Activated naive CD8-positive, alpha-beta T cell treated with anti-CD3 and anti-CD28 coated beads, Interleukin-2, amount 50 U/mL, for 24 hours (primary cell): ENCODE measurements at regions not wholly inside any gene's neighbourhood (a gene's known extent, or its start where the extent isn't known, plus 50 kb on each side); places are given as distances from the start of the nearest gene placed in this dataset.

ENCODE experiments used
- ATAC-seq: fragments of 150-1000 bp; cut with Tn5 transposase; one replicate; pipeline ENCODE4 v1.10.0; 2021
- DNase-seq: peaks from one replicate; pipeline ENCODE4 v3.0.0; 2021
- H3K27ac Mint-ChIP-seq: one replicate; pipeline ENCODE4 v1.8.0; 2021; ENCODE audit warnings: mild to moderate bottlenecking, mixed read lengths
- H3K27me3 Mint-ChIP-seq: one replicate; pipeline ENCODE4 v1.8.0; 2021; ENCODE audit warnings: mixed read lengths
- H3K36me3 Mint-ChIP-seq: one replicate; pipeline ENCODE4 v1.8.0; 2021; ENCODE audit warnings: low read depth, mixed read lengths
- H3K4me1 Mint-ChIP-seq: one replicate; pipeline ENCODE4 v1.8.0; 2021; ENCODE audit warnings: mixed read lengths
- H3K4me3 Mint-ChIP-seq: one replicate; pipeline ENCODE4 v1.8.0; 2021; ENCODE audit warnings: mild to moderate bottlenecking, moderate library complexity, mixed read lengths
- H3K9me3 Mint-ChIP-seq: one replicate; pipeline ENCODE4 v1.8.0; 2021; ENCODE audit warnings: mixed read lengths

- no peak overlapping the region for H3K4me3 Mint-ChIP-seq
- H3K9me3 Mint-ChIP-seq = peaks cover 20% of the 10 kb centered on the region
- no peak for DNase-seq
- peaks cover 6% of the 10 kb centered on the region for H3K27me3 Mint-ChIP-seq
- H3K27ac Mint-ChIP-seq = no peak overlapping the region
- no peaks in the 10 kb centered on the region for H3K4me1 Mint-ChIP-seq
- ATAC-seq = no peak
- peaks cover 6% of the 10 kb centered on the region for H3K36me3 Mint-ChIP-seq
Observed at GRCh38 chr3:141669434-141669833, 68.7 kb upstream of the RNF7 start.

- Mint-ChIP-seq H3K4me3 (no peak overlapping the region), H3K27me3 (no peaks in the 10 kb centered on the region), H3K4me1 (peaks cover 14% of the 10 kb centered on the region), H3K9me3 (no peaks in the 10 kb centered on the region), H3K36me3 (no peaks in the 10 kb centered on the region), H3K27ac (no peak overlapping the region)
- ATAC-seq (no peak), DNase-seq (no peak)
Observed at GRCh38 chr3:141677701-141678100, 60.4 kb upstream of the RNF7 start.

DNA sequence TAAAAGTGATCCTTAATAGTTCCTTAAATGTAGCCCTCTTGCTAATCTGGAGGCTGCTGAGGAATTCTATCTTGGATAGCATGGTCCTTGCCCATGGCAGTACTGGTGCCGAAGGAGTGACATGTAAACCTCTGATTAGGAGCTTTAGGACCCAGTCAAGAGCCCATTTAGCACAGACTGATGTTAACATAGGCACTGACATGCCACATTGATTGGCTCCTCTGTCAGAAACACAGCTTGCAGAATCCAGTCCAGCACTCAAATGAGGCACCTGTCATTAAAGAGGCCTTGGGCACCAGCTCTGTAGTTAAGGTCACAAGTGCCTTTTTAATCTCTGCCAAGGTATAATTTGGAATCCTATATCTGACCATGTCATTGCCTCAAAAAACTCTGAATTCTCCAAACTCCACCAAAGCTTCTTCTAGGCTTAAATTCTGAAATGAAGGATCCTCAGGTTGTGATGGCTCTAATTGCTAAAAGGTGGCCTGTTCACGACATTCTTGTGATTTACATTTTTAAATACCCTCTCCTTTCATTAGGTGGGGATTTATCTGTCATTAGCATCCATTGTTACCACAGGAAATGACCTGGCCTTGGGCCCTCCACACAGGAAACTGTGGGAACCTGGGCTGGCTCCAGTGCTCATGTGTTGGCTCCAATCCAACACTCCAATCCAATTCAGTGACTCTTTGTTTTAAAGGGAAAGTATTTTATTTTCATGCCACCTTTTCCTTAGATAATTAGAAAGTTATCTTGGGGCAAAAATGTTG, 57.3 kb upstream of the RNF7 start:
- Mint-ChIP-seq H3K27ac (no peak overlapping the region), H3K4me1 (peaks cover 14% of the 10 kb centered on the region), H3K4me3 (no peak overlapping the region), H3K36me3 (no peaks in the 10 kb centered on the region), H3K27me3 (no peaks in the 10 kb centered on the region), H3K9me3 (no peaks in the 10 kb centered on the region)
- DNase-seq = no peak
- ATAC-seq = no peak

DNA sequence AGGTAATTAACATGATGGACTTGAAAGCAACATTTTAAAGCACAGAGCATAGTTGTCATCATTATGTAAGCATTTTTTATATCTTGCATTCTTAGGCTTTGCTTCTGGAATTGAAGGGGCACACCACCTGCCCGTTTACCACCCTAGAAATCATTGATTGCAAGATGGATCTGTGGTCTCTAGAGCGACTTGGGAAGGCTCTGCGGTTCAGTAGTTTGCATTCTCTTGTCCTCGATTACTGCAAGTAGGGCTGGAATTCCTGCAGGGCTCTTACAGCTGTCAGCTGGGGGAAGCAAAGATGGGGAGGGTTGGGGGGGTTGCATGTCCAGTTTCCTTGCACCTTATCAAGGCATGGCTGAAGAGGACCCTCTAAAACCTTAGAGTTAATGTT, 56.7 kb upstream of the RNF7 start:
- ATAC-seq (no peak), DNase-seq (no peak)
- Mint-ChIP-seq H3K27ac (no peak overlapping the region), H3K4me1 (peaks cover 16% of the 10 kb centered on the region), H3K4me3 (no peak overlapping the region), H3K27me3 (no peaks in the 10 kb centered on the region), H3K9me3 (no peaks in the 10 kb centered on the region), H3K36me3 (no peaks in the 10 kb centered on the region)

DNA sequence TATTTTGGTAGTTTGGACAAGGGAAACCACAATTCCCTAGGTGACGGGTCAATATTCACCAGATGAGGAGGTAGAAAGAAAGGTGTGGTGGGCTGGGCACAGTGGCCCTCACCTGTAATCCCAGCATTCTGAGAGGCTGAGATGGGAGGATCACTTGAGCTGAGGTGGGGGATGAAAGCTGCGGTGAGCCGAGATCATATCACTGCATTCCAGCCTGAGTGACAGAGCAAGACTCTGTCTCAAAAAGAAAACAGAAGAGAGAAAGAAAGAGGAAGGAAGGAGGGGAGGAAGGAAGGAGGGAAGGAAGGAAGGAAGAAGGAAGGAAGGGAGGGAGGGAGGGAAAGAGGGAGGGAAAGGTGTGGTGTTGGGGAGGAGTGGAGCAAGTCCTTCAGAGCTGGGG, 56.1 kb upstream of the RNF7 start:
- no peaks in the 10 kb centered on the region for H3K27me3 Mint-ChIP-seq
- ATAC-seq (no peak), DNase-seq (no peak)
- no peak overlapping the region for H3K27ac Mint-ChIP-seq
- H3K4me1 Mint-ChIP-seq = peaks cover 21% of the 10 kb centered on the region
- no peaks in the 10 kb centered on the region for H3K9me3 Mint-ChIP-seq
- no peak overlapping the region for H3K4me3 Mint-ChIP-seq
- no peaks in the 10 kb centered on the region for H3K36me3 Mint-ChIP-seq

- no peak overlapping the region for H3K27ac Mint-ChIP-seq
- no peaks in the 10 kb centered on the region for H3K36me3 Mint-ChIP-seq
- no peak overlapping the region for H3K4me3 Mint-ChIP-seq
- H3K9me3 Mint-ChIP-seq = no peaks in the 10 kb centered on the region
- no peaks in the 10 kb centered on the region for H3K27me3 Mint-ChIP-seq
- no peak for ATAC-seq
- no peak for DNase-seq
- peaks cover 22% of the 10 kb centered on the region for H3K4me1 Mint-ChIP-seq
Observed at GRCh38 chr3:141682921-141683320, 55.2 kb upstream of the RNF7 start.

DNA sequence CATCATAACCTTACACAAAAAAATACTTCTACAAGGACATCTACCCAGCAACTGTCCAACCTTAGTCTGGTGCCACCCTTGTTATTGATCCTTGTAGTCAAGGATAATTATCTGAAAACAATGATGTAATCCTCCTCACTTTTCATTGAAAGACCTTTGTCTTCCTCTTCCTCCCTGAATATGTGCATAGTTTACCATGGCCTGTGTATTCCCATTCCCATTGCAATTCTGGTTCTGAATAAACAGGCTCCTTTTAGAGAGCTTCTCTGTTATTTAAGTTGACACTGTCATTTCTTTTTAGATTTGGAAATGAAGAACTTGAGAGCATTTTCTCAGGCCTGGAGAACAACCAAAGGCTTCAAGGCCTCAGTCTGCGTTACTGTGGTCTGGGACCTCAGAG, 53.3 kb upstream of the RNF7 start:
- no peak overlapping the region for H3K27ac Mint-ChIP-seq
- no peaks in the 10 kb centered on the region for H3K36me3 Mint-ChIP-seq
- peaks cover 23% of the 10 kb centered on the region for H3K4me1 Mint-ChIP-seq
- H3K4me3 Mint-ChIP-seq = no peak overlapping the region
- DNase-seq = no peak
- ATAC-seq = no peak
- no peaks in the 10 kb centered on the region for H3K27me3 Mint-ChIP-seq
- H3K9me3 Mint-ChIP-seq = no peaks in the 10 kb centered on the region

GRCh38 chr3:141686466-141687291, 51.4 kb upstream of the RNF7 start:
- peak overlapping the region; percentile 13 for H3K27ac Mint-ChIP-seq
- ATAC-seq = no peak
- H3K4me1 Mint-ChIP-seq = peaks cover 14% of the 10 kb centered on the region

More at GRCh38 chr3:141686466-141687291, 51.4 kb upstream of the RNF7 start:
- no peak for DNase-seq
- Mint-ChIP-seq H3K27me3 (no peaks in the 10 kb centered on the region), H3K36me3 (no peaks in the 10 kb centered on the region), H3K4me3 (peak overlapping the region; percentile 71), H3K9me3 (no peaks in the 10 kb centered on the region)
